Tongue (tissue), 1 donor: ENCODE measurements at regions not wholly inside any gene's neighbourhood (a gene's known extent, or its start where the extent isn't known, plus 50 kb on each side); places are given as distances from the start of the nearest gene placed in this dataset.
A peak's percentile ranks its signal among the peaks of the same experiment; 100 is the strongest.

Experiments used
- DNase-seq: peaks from one replicate; pipeline ENCODE4 v3.0.0-alpha.2; 2015

DNA sequence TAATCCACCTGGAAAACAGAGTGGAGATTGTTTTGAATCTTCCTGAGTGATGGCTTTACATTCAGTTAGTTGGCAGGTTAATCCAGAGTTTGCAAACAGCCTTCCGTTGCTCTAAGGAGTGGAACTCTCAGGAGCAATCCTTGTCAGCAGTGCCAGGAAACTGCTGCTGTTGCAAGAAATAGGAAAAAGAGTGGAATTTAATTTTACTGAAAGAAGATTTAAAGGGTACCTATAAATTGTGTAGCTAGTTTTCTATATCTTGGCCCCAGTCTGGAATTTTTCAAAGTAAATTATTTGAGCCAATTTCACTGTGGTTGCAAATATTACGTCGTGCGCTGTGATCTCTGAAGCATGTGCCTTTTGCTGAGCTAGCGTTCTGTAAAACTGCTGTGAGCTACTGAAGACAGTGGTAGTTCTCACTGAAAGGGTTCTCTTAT, 55.5 kb upstream of the SLC5A12 start:
- peak; percentile 75 for DNase-seq

DNA sequence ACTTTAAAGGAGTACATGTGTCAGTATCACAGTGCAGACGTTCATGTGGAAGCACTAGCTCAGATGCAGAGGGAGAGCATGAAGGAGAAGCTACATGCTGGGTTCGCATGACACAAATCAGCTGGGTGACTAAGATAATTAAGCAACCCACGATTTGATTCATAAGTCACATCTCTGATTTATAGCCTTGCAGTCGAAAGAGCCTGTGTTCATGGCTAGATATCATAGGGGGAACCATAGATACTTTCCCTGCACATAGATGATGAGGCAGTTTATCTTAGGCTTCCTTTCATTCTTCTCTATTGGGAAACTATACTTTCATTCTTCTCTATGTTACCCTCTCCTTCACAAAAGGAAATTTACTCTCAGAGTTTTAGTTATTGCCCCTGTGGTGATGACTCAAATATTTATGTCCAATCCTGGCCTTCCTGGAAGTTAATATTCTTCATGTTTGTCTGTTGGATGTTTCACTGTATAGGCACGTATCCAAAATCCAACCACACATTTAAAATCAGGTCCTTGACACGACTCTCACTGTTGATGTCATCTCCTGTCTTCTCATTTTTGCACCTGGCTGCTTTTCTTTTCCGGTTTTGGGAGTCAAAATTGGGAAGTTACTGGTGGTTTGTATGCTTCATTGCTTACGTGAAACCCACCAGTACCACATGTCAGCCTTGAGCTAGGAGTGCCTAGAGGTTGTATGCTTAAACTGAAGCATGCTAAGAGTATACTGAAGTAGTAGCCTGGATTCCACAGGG, 56.3 kb upstream of the SLC5A12 start:
- DNase-seq: peak; percentile 51

DNA sequence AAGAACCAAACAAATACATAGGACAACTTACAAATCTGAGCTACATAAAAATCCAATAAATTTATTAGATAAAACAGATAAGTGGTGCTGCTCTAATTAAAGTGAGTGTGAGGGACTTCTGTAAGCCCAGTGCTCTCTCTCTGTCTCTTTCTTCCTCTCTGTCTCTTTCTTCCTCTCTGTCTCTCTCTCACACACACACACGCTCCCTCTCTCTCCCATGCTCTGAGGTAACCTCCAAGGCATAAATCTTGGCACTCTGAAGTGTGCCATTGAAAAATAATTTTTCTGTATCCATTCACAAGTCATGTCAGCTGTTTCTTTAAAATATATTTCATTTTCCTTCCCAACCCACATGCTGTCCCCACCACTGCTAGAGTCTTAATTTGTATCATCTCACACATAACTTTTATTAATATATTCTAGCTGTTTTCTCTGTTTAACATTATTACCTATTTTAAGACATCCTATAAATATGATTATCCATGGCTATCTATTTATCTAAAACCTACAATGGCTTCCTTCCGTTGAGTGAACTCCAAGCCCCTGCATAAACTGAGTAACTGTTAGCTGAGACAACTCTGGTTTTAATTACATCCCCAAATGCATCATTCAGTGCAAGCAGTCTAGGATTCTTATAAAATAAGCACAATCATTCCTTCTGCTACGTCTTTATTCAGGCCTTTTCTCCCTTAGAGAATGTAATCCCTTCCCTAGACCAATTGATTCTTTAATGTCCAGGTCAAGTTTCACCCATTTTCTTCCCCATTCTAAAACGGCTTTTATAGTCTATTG, 57.4 kb upstream of the SLC5A12 start:
- no peak for DNase-seq

DNA sequence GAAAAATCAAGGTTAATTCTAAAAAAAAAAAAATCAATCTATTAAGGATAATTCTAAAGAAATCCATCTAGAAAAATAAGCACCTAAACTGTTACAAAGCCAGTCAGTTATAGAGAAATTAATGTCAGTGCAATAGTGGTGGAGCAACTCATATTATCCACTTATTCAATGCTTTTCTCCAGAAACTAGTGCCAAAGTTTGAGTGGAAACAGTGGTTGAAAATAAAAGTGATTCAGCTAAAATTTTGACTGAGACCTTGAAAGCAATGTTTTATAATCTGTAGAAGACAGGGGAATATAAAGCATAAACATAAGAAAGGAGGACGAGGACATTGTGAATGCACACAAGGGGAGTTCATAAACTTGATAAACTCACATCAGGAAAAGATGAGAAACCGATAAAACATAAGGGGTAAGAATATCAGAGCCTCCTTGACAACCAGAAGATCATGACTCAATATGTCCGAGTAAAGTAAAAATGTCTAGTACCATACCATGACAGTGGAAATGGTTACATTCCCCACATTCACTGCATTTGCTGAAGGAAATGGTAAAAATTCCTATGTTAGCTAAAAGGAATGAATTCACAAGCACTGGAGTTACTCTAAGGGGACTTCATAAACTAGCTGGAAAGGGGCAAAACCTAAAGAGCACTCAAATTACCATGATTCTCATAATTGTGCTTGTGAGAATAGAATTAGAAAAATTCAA, 58.7 kb upstream of the SLC5A12 start:
- DNase-seq: no peak

- no peak for DNase-seq
These were observed 60.5 kb upstream of the SLC5A12 start for GRCh38 chr11:26782220-26782965.

GRCh38 chr11:26783997-26784396, 62.1 kb upstream of the SLC5A12 start:
- DNase-seq: no peak

GRCh38 chr11:26790738-26791137, 68.9 kb upstream of the SLC5A12 start:
- no peak for DNase-seq

DNA sequence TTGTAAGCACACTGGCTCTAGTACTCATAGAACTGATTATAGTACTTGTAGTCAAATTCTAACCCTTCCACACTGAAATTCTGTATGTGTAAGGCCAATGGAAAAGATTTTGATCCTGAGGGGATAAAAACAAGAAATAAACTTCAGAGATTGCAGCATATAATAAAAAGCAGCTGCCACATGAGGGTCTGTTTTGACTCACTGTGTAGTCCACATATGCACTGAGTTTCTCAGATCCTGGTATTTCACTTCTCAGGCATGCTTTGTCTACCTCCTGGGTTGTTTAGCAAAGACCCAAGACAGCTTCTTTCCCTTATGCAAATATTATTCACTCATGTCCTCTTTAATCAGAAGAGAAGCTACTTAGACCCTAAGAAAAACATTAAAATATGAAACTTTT, 71.1 kb upstream of the SLC5A12 start:
- peak; percentile 55 for DNase-seq

GRCh38 chr11:26793487-26793886, 71.6 kb upstream of the SLC5A12 start:
- no peak for DNase-seq

DNA sequence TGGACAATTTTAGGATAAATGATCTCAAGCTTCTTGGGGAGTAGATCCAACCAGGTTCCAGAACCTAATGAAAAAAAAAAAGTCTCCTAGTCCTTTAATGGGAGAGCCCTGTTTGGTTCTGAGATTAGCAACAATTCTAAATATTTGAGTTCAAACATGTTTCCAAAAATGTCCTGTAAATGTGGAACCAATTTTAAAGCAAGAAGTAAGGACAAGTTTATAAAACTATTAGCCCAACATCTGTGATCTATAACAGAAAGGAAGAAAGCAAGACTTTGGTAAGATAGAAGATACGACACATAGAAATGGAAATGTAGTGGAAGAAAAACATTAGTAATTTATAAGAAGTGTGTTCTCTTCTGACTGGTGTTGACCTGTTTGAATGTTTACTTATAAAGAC, 79.7 kb upstream of the SLC5A12 start:
- no peak for DNase-seq

GRCh38 chr11:26805001-26805400, 83.1 kb upstream of the SLC5A12 start:
- no peak for DNase-seq

GRCh38 chr11:26806219-26806618, 84.4 kb upstream of the SLC5A12 start:
- no peak for DNase-seq

- DNase-seq: no peak
These were observed 98.9 kb upstream of the SLC5A12 start for GRCh38 chr11:26820739-26821138.

DNA sequence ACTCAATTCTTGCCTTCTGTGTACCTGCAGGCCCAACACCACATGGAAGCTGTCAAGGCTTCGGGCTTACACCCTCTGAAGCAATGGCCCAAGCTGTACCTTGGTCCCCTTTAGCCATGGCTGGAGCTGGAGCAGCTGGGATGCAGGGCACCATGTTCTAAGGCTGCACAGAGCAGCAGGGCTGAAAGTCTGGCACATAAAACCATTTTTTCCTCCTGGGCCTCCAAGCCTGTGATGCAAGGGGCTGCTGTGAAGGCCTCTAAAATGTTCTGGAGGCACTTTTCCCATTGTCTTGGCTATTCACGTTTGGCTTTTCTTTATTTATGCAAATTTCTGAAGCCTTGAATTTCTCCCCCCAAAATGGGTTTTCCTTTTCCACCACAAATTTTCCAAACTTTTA, 102.1 kb upstream of the SLC5A12 start:
- DNase-seq: no peak

- DNase-seq: peak; percentile 89
These were observed 105.8 kb upstream of the SLC5A12 start for GRCh38 chr11:26827567-26828081.

DNA sequence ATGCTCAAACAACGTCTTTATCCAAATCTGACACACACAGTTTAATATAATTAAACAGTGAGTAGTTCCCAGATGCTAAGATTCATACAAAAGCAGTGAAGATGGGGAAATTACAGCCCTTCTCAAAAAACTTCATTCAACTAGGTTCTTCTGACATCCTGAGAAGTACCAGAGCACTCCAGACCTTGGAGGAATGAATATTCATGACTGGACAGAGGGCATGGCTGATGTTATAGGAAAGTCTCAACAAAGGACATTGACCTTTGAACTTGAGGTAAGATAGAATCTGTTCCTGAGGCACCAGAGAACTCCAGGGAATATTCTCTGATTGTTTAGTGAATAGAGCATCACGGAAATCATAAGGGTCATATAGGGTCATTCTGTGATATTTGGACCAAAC, 106.4 kb upstream of the SLC5A12 start:
- peak; percentile 57 for DNase-seq

DNA sequence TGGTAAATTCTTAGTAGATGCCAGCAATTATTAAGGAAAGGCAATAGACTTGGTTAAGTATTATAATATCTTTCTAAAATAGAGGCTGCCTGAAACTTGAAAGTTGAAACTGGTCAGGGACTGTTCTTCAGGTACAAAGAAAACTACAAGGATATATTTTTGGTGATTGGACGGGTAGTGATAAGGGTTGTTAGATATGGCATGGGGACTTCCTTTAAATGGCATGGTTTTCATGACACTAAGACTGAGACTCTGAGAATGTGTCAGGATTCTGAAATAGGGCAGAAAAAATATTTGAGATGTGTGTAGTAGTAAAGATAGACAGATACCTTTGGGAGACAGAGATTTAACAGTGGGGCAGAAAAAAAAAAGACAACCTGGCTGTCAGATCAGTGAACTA, 108.4 kb upstream of the SLC5A12 start:
- DNase-seq: no peak

GRCh38 chr11:26830757-26831156, 108.9 kb upstream of the SLC5A12 start:
- DNase-seq: no peak

GRCh38 chr11:26834601-26835000, 112.7 kb upstream of the SLC5A12 start:
- no peak for DNase-seq

- no peak for DNase-seq
These were observed 113.8 kb upstream of the SLC5A12 start for GRCh38 chr11:26835611-26836010.

DNA sequence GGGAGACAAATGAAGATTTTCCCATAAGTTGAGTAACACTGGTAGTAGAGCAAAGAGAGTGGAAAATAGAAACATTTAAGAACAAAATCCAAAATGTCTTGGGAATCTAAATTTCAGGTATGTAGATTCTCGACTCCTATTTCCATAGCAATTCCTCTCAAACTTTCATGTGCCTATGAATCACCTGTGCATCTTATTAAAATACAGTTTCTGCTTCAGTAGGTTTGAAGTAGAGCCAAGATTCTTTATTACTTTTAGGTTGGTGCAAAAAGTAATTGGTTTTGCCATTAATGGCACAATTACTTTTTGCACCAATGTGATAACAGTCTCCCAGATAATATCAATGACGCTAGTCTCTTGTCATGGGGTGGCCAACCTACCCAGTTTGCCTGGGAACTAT, 115.3 kb upstream of the SLC5A12 start:
- no peak for DNase-seq
